ENCODE measurements at regions not wholly inside any gene's neighbourhood (a gene's known extent, or its start where the extent isn't known, plus 50 kb on each side); places are given as distances from the start of the nearest gene placed in this dataset.

DNA sequence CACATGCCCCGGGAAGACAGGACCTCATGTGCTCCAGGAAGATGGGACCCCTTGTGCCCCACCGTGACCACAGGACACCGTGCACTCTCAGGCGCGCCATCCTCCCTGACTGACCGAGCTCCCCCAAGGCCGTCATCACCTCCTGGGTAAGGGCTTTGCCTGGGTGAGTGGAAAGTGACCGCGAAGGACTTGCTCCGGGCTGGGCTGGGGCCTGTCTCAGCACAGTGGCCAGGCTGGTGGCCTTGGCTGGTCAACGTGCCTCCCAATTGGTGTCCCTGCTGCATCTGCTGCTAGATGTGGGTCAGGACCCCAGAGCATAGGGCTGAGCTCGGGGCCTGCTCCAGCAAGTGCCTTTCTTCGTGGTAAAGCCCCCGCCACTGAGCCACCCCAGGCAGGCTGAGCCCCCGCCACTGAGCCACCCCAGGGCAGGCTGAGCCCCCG, 69.7 kb upstream of the CTDP1 start:
- no peak for DNase-seq

- DNase-seq = no peak
These were observed 69.1 kb upstream of the CTDP1 start for GRCh38 chr18:79610461-79611039.

GRCh38 chr18:79611040-79611681, 68.4 kb upstream of the CTDP1 start:
- peak in 2 of 56 donors; percentile 9 to 17 for DNase-seq

GRCh38 chr18:79612291-79613108, 67.1 kb upstream of the CTDP1 start:
- DNase-seq = no peak

GRCh38 chr18:79613186-79613931, 66.2 kb upstream of the CTDP1 start:
- no peak for DNase-seq

GRCh38 chr18:79614211-79614955, 65.2 kb upstream of the CTDP1 start:
- no peak for DNase-seq

- DNase-seq = no peak
These were observed 64.5 kb upstream of the CTDP1 start for GRCh38 chr18:79615091-79615490.

DNA sequence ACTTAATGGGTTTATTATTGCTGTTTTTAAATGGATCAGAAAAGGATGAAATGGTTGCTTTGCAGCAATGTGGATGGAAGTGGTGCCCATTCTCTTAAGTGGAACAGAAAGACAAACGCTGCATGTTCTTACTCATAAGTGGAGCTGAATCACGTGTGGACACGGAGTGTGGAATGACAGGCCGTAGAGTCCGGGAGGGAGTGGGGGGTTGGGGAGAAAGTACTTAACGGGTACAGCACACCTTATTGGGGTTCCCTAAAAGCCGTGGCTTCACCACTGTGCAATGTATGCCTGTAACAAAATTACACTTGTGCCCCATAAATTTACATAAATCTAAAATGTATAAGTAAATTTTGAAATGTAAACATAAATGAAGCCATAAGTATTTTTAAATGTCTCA, 64.0 kb upstream of the CTDP1 start:
- DNase-seq = no peak

DNA sequence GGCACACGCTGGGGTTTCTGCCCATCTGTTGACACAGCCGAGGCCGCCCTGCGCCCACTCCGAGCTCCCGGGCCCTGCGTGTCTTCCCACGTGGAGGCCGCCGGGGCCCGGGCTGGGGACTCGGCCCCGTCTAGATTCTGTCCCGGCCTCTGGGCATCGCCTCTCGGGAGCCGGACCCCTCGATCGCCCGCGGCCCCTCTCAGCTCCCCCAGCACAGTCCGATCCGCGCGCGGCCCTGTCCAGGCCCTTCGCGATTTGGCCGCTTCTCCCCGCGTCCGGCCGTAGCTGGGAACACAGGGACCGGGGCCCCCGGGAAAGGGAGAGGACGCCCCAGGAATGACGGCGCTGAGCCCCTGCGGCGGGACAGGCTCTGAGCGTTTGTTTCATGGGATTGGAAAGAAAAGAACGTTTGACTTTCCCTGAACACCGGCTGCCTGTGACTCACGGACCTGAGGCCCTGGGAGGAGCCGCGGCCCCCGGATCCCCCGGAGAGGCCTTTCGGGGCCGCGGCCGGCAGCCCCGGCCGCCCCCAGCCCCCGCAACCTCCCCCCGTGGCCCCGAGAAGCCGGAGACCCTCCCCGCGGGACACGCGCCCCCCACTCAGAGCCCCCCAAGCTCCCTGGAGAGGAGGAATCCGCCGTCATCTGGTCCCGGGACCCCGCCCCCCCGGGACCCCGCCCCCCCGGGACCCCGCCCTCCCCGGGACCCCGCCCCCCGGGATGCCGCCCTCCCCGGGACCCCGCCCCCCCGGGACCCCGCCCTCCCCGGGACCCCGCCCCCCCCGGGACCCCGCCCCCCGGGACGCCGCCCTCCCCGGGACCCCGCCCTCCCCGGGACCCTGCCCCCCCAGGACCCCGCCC, 62.7 kb upstream of the CTDP1 start:
- no peak for DNase-seq

DNA sequence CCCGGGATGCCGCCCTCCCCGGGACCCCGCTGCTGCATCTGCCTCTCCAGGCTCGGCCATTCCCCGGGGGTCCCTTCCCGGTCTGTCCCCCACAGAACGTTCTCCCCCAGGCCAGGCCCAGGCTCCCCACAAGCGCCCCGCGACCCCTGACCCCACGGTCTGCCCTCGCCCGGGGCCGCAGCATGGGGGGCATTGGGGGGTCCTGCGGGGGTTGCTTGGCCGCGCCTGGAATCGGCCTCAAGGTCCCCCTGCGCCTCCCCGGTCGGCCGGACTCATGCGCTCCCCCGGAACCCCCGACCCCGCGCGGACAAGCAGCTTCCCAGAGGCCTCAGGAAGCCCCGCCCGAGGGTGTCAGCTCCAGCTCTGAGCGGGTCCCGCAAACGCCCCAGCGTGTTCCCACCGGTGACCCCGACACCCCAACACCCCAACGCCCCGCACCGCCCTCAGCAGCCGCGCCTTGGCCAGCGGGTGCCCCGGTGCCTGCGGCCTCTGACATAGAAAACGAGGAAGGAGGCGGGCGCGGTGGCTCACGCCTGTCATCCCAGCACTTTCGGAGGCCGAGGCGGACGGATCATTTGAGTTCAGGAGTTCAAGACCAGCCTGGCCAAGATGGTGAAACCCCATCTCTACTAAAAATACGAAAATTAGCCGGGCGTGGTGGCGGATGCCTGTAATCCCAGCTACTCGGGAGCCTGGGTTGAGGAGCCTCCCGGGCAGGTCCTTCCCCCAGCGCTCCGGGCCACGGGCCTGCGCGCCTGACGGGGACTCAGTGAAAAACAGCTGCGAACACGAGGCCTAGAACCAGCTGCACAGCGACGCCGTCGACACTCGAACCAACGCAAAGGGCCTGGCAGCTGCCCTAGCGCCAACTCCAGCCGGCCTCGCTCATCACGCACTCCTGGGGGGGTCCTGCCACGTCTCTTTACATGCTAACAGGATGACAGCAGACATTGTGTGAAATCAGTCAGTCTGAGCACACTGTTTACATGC, 61.8 kb upstream of the CTDP1 start:
- no peak for DNase-seq

- no peak for DNase-seq
These were observed 58.9 kb upstream of the CTDP1 start for GRCh38 chr18:79620576-79621165.

GRCh38 chr18:79621501-79621900, 58.1 kb upstream of the CTDP1 start:
- DNase-seq = no peak

DNA sequence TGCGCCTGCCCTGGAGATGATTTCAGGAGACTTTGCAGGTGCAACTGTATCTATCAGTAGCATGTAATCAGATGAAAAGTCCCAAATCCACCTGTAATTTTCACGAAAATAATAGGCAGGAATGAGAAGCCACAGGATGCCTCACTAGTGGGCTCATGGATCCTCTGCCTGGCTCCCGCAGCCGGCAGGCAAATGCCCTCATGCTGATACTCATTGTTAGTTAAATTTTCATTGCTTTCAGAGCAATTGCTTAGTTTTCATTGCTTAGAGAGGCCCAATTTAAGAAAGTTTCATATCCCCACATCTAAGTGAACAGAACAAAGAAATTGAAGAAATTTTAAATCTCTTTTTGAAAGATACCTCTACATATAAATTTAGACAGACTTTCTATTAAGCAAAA, 57.6 kb upstream of the CTDP1 start:
- no peak for DNase-seq

- no peak for DNase-seq
These were observed 55.0 kb upstream of the CTDP1 start for GRCh38 chr18:79624356-79625170.

- peak in 5 of 56 donors; percentile 9 to 41 (median 22) for DNase-seq
These were observed 54.2 kb upstream of the CTDP1 start for GRCh38 chr18:79625195-79625923.

GRCh38 chr18:79625924-79626561, 53.6 kb upstream of the CTDP1 start:
- peak in 1 of 56 donors; percentile 10 for DNase-seq

Data from amygdala (tissue), 56 donors.